Peyer's patch (tissue), 4 donors: ENCODE measurements at regions not wholly inside any gene's neighbourhood (a gene's known extent, or its start where the extent isn't known, plus 50 kb on each side); places are given as distances from the start of the nearest gene placed in this dataset.

Experiments
- POLR2A ChIP-seq, 2 donors: fragments of 450-650 bp; IDR thresholded peaks; one replicate each; pipeline ENCODE4 v1.5.1; 2017; ENCODE audit warnings: antibody characterized with exemption in 2 of 2, mild to moderate bottlenecking in 2 of 2, moderate library complexity in 2 of 2
- TF ChIP-seq, protein P1 (sequence below), 6 experiments: fragments of 450-650 bp in 4 of 6; fragments of 200-600 bp in 2 of 6; sonication (generic) in 1 of 6; IDR thresholded peaks; one replicate each; pipeline ENCODE4 v1.5.1; 2017 to 2019; ENCODE audit warnings: antibody characterized with exemption in 6 of 6, mild to moderate bottlenecking in 3 of 6, moderate library complexity in 1 of 6

DNA sequence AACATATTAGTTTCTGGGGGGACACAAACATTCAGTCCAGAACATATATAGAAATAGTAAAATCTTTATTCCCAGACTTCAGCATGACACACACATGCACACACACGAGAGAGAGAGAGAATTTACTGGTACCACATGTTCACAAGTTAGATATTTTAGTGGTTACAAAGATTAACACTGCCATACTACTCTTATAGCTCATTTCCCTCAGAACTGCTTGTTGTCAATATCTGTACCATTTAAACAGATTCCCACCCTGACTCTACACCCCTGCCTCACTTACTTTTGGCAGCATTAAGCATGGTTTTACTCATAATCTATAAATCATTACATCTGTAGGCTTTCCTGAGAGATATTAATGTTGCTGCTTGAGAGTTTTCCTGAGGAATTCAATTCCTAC, 524.7 kb upstream of the HTR2A start:
- TF ChIP-seq, protein P1, sequence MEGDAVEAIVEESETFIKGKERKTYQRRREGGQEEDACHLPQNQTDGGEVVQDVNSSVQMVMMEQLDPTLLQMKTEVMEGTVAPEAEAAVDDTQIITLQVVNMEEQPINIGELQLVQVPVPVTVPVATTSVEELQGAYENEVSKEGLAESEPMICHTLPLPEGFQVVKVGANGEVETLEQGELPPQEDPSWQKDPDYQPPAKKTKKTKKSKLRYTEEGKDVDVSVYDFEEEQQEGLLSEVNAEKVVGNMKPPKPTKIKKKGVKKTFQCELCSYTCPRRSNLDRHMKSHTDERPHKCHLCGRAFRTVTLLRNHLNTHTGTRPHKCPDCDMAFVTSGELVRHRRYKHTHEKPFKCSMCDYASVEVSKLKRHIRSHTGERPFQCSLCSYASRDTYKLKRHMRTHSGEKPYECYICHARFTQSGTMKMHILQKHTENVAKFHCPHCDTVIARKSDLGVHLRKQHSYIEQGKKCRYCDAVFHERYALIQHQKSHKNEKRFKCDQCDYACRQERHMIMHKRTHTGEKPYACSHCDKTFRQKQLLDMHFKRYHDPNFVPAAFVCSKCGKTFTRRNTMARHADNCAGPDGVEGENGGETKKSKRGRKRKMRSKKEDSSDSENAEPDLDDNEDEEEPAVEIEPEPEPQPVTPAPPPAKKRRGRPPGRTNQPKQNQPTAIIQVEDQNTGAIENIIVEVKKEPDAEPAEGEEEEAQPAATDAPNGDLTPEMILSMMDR (IDR thresholded peaks at IDR 0.05) = no peak
- TF ChIP-seq POLR2A (IDR thresholded peaks at IDR 0.05) = no peak
